AG09319 (cell line): ENCODE measurements at regions not wholly inside any gene's neighbourhood (a gene's known extent, or its start where the extent isn't known, plus 50 kb on each side); places are given as distances from the start of the nearest gene placed in this dataset.

Experiments
- DNase-seq: peaks from one replicate; pipeline ENCODE4 v3.0.0-alpha.2; 2010; ENCODE audit warnings: low read depth; ENCODE audit errors: extremely low read depth
- TF ChIP-seq, protein P1 (sequence below): IDR thresholded peaks from 2 replicates; pipeline ENCODE4 v1.5.1; 2011; ENCODE audit warnings: low read depth, mild to moderate bottlenecking, inconsistent platforms, low read length, moderate library complexity

- TF ChIP-seq, protein P1, sequence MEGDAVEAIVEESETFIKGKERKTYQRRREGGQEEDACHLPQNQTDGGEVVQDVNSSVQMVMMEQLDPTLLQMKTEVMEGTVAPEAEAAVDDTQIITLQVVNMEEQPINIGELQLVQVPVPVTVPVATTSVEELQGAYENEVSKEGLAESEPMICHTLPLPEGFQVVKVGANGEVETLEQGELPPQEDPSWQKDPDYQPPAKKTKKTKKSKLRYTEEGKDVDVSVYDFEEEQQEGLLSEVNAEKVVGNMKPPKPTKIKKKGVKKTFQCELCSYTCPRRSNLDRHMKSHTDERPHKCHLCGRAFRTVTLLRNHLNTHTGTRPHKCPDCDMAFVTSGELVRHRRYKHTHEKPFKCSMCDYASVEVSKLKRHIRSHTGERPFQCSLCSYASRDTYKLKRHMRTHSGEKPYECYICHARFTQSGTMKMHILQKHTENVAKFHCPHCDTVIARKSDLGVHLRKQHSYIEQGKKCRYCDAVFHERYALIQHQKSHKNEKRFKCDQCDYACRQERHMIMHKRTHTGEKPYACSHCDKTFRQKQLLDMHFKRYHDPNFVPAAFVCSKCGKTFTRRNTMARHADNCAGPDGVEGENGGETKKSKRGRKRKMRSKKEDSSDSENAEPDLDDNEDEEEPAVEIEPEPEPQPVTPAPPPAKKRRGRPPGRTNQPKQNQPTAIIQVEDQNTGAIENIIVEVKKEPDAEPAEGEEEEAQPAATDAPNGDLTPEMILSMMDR = no peak
- DNase-seq = no peak
Measured at GRCh38 chr13:79966493-79966895, 374.4 kb downstream of the SPRY2 start.

DNA sequence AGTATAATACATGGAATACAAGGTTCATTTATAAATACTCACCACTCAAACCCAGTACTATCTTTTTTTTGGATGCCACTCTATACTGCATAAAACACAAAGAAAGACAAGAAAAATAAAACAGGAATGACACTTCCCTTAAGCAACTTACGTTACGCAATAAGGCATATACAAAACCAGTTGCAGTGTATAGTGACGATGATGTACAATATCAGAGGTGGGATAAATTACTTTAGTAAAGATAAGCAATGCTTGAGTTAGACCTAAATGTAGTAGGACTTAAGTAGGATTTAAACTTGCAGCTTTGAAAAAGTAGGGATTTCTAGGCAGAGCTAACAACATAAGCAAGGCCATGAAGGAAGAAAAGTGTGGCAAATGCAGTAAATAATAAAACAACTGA lies 374.9 kb downstream of the SPRY2 start:
- DNase-seq = no peak
- TF ChIP-seq, protein P1 = no peak

DNA sequence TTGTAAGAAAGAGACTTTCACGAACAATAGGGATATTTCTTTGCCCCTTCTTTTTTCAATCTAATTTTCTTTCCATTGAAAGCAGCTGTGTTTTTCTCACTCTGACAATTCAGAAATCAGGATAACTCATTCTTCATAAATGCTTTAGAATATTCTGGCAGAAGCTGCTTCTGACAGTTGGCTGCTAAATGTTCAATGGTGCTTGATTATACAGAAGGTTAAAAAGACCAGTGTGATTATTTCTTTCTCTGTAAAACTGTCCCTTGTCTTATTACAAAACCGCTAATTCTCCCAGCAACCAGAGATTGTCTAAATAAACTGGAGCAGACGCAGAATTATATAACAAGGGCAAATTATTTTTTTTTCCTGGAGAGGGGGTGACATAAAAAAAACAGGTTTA lies 394.4 kb downstream of the SPRY2 start:
- no peak for DNase-seq

DNA sequence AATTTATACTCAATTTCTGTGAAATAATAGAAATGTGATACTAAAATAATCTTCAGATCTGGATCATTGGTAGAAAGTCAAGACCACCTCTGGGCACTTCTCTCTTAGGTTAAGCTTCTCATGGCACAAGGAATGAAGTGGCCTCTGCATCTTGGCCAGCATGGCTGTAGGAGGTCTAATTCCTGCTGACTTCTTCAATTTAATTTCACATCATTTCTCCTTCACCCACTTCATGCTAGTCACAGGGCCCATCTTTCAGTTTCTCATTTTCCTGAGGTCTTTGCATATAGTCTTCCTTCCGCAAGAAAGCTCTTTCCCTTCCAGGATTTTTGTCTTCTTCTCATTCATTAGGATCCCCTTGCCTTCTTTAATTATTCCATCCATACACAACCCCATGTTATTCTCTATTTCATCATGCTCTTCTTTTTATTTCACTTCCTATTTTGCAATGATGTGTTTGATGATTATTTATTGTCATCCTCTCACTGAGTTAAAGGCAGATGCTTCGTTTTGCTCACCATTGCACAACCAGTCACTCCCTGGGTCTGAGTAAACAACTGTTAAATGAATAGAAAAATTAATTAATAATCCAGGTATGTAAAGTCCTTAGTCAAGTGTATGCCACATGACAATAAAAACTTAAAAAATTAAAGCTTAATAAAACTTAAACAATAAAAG lies 397.4 kb downstream of the SPRY2 start:
- TF ChIP-seq, protein P1 = no peak
- DNase-seq = no peak

More for the DNA sequence above, 394.4 kb downstream of the SPRY2 start:
- TF ChIP-seq, protein P1 = no peak

DNA sequence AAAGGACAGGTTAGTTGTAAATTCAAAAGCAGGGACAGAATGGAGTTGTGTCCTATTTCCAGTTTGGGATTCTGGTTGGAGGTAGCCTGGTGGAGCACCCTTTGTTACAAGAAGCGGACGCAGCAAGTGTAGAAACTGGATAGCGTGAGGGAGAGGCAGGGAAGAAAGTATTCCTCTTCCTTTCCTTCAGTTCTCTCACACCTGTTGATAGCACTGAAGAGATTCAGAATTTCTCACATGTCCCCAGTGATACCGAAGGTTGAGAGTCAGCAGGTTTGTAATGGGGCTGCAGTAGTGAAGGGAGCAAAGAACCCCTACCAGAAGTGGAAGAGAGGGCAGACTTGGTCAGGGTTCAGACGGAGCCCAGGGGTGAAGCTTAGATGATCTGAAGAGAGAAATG lies 399.2 kb downstream of the SPRY2 start:
- TF ChIP-seq, protein P1 = no peak
- no peak for DNase-seq

DNA sequence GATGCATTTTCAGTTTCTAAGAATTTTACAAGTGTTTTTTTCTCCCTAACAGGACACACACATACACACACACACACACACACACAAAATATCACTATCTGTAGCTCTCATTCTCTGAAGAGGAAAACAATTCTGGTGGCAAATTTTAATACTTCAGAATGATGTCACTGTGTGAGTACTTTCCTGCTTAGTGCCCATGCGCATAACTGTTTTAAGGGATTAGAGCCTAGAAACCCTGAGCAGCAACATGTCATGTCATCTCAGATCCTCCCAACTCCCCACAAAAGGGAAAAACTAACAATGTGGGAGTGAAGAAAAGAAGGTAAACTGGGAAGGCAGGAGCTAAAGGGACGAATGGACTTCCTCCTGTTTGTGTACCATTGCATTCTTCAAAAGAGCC lies 401.2 kb downstream of the SPRY2 start:
- TF ChIP-seq, protein P1 = no peak
- DNase-seq = no peak

- no peak for DNase-seq
- TF ChIP-seq, protein P1 = no peak
Measured at GRCh38 chr13:79937771-79938216, 403.1 kb downstream of the SPRY2 start.
